BJ (cell line): ENCODE measurements at regions not wholly inside any gene's neighbourhood (a gene's known extent, or its start where the extent isn't known, plus 50 kb on each side); places are given as distances from the start of the nearest gene placed in this dataset.

Experiments used
- CTCF ChIA-PET: fragments of 350-600 bp; formaldehyde crosslinking; extraction: SDS; loops from one replicate; lab custom pipeline; 2021; ENCODE audit warnings: antibody characterized with exemption, inconsistent platforms; lab: Yijun Ruan, JAX
- POLR2A ChIA-PET: fragments of 300-600 bp; sonication (Branson Sonifier 250); formaldehyde crosslinking; extraction: SDS; loops from one replicate; lab custom pipeline; 2021; ENCODE audit warnings: antibody characterized with exemption; lab: Charles Lee
- DNase-seq: peaks from one replicate; pipeline ENCODE4 v3.0.0-alpha.2; 2011; ENCODE audit warnings: low read depth
- H3K27me3 ChIP-seq: 2 replicates; pipeline ENCODE4 v1.6.0; 2011; ENCODE audit warnings: low read length; ENCODE audit not compliant: control insufficient read depth, insufficient read depth
- H3K36me3 ChIP-seq: 2 replicates; pipeline ENCODE4 v1.5.1; 2011; ENCODE audit warnings: low read length; ENCODE audit not compliant: control insufficient read depth, insufficient read depth
- H3K4me3 ChIP-seq: 2 replicates; pipeline ENCODE4 v1.5.1; 2011; ENCODE audit warnings: low read depth, mild to moderate bottlenecking, control low read depth, low read length
- CTCF ChIP-seq: IDR thresholded peaks from 2 replicates; pipeline ENCODE4 v1.5.1; 2011; ENCODE audit warnings: low read depth, mild to moderate bottlenecking, control low read depth, inconsistent platforms, low read length, moderate library complexity; ENCODE audit not compliant: insufficient read depth

- CTCF ChIA-PET = no interaction called here
- Histone ChIP-seq H3K4me3 (no peak overlapping the region), H3K36me3 (no peaks in the 10 kb centered on the region), H3K27me3 (peaks cover 3% of the 10 kb centered on the region)
- TF ChIP-seq CTCF = no peak
- POLR2A ChIA-PET = no interaction called here
- DNase-seq = no peak
Measured at GRCh38 chr6:40760887-40761286, 173.7 kb upstream of the LRFN2 start.

- H3K36me3 ChIP-seq = no peaks in the 10 kb centered on the region
- H3K27me3 ChIP-seq = peaks cover 3% of the 10 kb centered on the region
- ChIA-PET CTCF (no interaction called here), POLR2A (no interaction called here)
- DNase-seq = no peak
- no peak overlapping the region for H3K4me3 ChIP-seq
- TF ChIP-seq CTCF = no peak
Measured at GRCh38 chr6:40759838-40760237, 172.7 kb upstream of the LRFN2 start.

- ChIA-PET POLR2A (no interaction called here), CTCF (interaction anchor here (1.1 kb wide), 1 partner anchor 9 kb away, joined by 4 read pairs; no protein-coding TSS in a partner anchor)
- DNase-seq = no peak
- Histone ChIP-seq H3K4me3 (no peak overlapping the region), H3K27me3 (peaks cover 3% of the 10 kb centered on the region), H3K36me3 (no peaks in the 10 kb centered on the region)
- TF ChIP-seq CTCF = no peak
Measured at GRCh38 chr6:40759264-40759663, 172.1 kb upstream of the LRFN2 start.

GRCh38 chr6:40755749-40756452 lies 168.7 kb upstream of the LRFN2 start:
- H3K27me3 ChIP-seq = peaks cover 3% of the 10 kb centered on the region
- no peak overlapping the region for H3K4me3 ChIP-seq
- no peak for TF ChIP-seq CTCF
- DNase-seq = no peak
- no peaks in the 10 kb centered on the region for H3K36me3 ChIP-seq
- ChIA-PET CTCF (no interaction called here), POLR2A (no interaction called here)

- TF ChIP-seq CTCF = no peak
- Histone ChIP-seq H3K36me3 (no peaks in the 10 kb centered on the region), H3K27me3 (peaks cover 2% of the 10 kb centered on the region), H3K4me3 (no peak overlapping the region)
- CTCF ChIA-PET = no interaction called here
- no peak for DNase-seq
- POLR2A ChIA-PET = no interaction called here
Measured at GRCh38 chr6:40755046-40755681, 168.0 kb upstream of the LRFN2 start.
